ENCODE measurements at regions not wholly inside any gene's neighbourhood (a gene's known extent, or its start where the extent isn't known, plus 50 kb on each side); places are given as distances from the start of the nearest gene placed in this dataset.

DNA sequence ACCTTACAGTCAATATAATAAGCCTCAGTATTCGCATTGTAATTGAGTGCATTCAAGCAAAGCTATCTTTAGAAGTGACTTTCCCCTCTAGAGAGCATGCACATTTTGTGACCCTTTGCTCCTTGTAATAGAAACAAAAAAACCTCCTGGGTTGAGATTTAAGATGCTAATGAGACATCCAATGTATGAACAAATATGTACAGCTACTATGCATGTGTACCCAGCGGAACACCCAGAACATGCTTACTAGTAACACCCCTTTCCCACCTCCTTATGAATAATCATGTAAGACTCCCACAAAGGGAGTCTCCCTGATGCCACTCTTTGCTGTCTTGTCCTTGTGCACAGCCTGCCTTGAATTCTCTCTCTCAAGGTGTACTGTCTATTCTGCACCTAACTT, 205.5 kb downstream of the PRR32 start:
- TF ChIP-seq POLR2A (IDR thresholded peaks at IDR 0.05) (no peak), POLR2AphosphoS5 (IDR thresholded peaks at IDR 0.05) (no peak)
- TF ChIP-seq, protein P1, sequence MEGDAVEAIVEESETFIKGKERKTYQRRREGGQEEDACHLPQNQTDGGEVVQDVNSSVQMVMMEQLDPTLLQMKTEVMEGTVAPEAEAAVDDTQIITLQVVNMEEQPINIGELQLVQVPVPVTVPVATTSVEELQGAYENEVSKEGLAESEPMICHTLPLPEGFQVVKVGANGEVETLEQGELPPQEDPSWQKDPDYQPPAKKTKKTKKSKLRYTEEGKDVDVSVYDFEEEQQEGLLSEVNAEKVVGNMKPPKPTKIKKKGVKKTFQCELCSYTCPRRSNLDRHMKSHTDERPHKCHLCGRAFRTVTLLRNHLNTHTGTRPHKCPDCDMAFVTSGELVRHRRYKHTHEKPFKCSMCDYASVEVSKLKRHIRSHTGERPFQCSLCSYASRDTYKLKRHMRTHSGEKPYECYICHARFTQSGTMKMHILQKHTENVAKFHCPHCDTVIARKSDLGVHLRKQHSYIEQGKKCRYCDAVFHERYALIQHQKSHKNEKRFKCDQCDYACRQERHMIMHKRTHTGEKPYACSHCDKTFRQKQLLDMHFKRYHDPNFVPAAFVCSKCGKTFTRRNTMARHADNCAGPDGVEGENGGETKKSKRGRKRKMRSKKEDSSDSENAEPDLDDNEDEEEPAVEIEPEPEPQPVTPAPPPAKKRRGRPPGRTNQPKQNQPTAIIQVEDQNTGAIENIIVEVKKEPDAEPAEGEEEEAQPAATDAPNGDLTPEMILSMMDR (IDR thresholded peaks at IDR 0.05): no peak

All from transverse colon (tissue), 4 donors.